Putamen (tissue), 1 donor: ENCODE measurements at regions not wholly inside any gene's neighbourhood (a gene's known extent, or its start where the extent isn't known, plus 50 kb on each side); places are given as distances from the start of the nearest gene placed in this dataset.

Experiments
- DNase-seq: peaks from one replicate; pipeline ENCODE4 v3.0.0-alpha.2; 2016; ENCODE audit warnings: low spot score

DNA sequence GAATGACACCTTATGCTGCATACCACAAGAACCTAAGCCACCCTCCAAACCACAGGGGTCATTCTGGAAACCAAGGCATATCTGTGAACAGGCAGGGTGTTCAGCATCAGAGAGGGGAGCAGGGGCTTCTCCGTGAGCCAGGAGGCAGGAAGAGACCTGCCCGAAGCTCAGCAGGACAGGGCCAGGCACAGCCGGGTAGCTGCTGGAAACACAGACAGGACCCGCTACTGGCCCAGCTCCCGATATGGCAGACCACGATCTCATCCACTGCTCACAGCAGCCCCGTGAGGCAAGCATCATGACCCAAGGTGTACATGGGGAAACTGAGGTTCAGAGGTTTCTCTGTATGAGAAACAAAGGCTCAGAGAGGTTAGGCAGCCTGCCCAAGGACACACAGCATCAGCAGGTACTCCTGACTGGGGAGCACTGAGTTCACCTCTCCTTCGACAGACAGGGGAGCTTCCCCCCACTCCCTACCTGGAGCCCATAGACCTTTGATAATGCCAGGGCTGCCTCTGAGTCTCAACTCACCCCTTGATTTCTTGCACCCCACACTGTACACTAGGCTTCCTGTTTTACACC, 317.7 kb downstream of the MATN1 start:
- DNase-seq: no peak

DNA sequence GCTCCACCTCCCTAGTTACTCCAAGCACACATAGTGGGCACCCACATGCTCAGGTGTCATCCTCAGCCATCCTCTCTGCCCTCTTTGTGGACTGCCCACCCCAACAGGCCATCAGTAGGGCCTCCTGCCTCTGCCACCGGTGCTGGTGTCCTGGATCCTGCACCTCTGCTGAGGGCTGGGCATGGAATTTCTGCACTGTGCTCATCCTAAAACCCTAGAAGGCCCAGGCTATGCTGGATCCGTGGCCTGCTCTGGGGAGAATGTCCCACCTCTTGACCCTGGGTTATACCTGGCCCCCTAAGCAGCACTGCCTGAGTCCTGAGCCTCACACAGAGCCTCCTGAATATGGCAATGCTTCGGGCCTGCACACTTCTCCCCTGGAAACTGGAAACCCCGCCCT, 318.3 kb downstream of the MATN1 start:
- no peak for DNase-seq

DNA sequence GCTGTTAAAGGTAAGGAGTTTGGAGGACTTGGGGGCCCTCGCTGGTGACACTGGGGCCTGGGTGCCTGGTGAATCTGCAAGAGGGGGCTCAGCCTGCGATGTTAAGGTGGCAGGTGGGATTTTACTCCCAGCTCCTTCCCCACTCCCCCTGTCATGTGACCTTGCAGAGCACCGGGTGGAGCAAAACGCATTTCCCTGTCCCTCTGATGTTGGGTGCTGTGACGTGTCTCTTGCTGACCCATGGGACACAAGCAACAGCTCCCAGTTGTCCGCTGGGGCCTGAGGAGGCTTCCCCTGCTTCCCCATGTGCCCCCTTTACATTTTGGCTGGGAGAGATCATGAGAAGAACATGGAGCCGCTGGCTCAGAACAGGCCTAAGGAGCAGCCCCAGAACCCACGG, 319.0 kb downstream of the MATN1 start:
- DNase-seq: no peak

DNA sequence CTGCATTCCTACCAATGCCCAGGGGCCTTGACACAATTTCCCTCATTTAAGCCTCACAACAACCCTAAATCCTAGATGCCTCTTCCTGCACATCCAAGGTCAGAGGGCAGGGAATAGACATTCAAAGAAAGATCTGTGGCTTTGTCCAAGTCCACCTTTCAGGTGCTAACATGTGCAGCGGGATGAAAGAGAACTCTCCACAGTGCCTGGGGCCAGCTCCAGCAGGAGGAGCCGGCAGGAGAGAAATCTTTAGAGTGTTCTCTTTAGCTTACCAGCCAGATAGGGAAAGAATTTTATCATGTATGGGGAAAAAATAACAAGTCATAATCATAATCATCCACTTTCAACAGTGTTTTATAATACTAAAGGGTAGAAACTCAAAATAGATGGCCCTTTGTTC, 319.7 kb downstream of the MATN1 start:
- DNase-seq: no peak

DNA sequence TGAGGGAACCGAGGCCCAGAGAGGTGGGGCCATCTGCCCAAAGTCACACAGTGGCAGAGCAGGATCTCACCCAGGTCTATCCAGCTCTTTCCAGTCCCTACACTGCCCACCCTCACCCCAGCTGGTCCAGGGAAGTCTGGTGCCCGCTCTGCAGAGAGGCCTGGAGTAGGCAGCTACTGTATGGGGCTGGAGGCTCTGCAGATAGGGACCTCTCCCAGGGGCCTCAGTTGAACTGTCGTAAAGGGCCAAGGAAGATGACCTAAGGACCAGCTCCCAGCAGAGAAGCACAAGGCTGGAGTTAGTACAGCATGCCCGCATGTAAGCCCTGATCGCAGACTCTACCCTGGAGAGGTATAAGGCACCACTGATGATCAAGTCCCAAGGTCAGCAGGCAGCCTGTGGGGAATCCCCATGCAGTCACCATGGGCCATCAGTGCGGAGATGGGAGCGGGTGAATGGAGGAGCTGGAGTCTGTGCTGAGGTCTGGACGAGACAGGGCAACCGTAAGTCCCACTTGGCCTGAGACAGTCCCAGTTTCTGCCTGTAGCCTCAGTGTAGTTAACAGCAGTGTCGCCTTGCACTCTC, 320.2 kb downstream of the MATN1 start:
- DNase-seq: no peak

DNA sequence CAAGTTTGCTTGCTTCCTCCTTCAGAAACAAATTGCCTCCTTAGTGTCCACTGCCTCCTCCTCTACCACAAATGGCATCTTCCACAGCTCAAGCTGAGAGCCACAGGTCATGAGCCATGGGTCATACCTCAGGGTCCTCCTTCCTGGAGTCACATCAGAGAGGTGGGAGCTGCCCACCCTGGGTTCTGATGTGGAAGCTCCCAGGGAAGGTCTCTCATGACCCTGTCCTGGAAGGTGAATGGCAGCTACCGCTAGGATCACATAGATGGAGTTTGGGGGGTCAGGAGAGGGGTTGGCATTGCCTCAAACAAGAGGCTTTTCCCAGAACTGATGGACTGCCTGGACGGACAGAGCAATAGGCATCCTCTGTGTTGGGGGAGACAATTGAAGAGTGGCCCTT, 321.4 kb downstream of the MATN1 start:
- DNase-seq: no peak

DNA sequence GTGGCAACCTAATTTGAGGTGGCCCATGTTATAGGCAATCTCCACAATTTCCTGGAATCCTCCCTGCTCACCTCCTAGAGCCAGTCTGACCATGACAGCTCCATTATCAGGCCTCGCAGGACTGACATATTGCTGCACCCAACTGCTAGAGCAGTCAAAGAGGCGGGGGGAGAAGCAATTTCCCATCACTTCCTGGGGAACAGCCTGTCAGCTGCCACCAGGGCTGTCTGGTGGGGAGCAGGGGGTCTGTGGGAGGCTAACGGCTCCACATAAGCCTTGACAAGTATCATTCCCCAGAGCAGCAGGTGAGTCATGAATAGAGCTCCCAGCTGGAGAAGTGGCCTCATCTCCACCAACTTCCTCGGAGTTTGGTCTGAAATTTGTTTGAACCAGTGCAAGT, 322.9 kb downstream of the MATN1 start:
- no peak for DNase-seq

DNA sequence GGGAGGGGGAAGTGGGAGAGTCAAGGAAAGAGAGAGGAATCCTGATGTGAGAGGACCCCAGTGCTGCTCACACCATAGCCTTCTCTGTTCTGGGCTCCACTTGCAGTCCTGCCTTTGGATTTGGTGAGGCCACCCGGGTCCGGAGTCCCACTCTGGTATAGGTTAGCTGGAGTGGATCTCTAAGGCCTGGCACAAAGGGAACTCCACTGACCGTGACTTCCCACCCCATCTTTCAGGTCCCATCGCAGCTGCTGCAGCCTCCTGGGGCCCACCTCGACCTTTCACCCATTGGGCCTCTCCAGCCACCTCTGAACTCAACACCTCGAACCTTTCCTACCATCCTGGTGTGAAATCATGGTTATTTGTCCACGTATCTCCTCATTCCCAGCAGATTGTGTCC, 324.4 kb downstream of the MATN1 start:
- DNase-seq: no peak

DNA sequence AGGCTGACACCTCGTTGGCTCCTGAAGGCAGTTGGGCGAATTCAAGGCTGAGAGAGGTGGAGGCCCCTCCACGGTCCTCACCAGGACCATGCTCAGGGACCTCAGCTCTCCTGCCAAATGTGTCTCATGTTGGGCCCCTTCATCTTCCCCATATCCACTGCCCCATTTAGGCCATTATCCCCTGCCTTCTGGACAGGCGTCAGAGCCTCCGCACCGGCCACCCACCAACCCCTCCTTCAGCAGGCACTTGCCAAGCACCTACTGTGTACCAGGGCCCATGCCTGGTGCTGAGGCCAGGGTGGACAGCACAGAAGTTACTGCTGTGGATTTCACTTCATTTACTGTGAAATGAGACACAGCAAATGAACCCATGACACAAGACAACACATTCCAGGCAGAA, 325.8 kb downstream of the MATN1 start:
- no peak for DNase-seq

DNA sequence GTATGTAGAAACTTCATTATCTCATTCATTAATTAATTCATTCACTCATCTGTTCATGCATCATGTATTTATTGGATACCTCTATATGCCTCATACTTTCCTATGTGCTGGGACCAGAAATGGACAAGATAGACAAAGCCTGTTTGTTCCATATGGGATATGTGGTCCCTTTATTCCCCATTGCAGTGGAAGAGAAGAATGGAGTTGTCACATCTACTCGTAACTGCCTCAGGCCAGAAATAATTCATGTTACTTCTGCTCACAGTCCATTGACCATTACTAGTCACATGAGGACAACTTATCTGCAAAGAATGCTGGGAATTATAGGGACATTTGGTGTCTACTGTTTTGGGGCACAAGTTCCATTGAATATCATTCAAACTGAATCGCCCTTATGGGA, 327.8 kb downstream of the MATN1 start:
- DNase-seq: no peak

DNA sequence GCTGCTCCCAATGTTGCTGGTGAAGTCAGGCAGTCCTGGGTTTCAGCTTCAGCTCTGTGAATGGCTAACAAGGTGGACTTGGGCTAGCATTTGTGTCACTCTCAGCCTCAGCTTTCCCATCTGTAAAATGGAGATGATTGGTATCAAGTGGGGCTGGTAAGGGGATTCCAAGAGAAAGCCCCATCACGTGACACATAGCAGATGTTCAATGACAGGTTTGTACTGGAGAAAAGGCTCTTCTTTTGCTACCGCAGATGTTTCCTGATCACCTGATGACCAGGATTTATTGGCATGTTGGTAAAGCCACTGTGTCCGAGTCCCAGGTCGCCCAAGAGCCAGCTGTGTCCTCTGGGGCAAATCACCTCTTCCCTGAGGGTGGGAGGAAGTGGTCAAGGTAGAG, 335.0 kb downstream of the MATN1 start:
- no peak for DNase-seq

DNA sequence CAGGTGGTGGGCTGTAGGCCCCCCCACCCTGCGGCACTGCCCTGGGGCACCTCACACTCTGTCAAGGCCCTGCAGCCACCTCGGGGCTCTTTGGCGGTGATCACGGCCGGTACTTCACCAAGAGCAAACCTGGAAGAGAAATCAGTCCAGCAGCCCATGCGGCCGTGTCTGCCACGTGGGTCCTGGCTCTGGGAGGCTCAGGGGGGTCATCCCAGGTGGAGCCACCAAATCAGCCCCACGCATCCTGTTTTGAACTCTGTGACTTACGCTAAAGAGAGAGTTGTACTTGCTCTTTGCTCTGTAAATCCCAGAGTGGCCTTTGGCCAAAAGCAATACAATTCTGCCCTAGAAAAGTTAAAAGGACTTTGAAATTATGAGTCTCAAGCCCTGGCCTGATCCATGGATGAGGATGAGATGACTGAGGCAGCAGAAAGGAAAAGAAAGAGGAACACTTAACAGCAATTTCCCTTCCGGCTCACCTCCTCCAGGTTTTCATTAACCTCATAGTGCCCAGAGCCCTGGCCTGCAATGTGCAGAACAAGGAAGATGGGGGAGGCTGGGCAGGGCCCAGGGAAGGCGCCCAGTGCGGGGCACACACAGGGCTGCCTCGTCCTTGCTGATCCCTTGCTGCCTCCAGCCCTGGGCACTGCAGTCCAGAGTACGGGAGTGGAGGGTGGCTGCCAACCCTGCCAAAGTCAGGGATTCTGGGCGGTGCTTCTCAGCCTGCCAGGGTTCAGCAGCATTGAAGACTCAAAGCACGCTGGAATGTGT, 337.0 kb downstream of the MATN1 start:
- no peak for DNase-seq

DNA sequence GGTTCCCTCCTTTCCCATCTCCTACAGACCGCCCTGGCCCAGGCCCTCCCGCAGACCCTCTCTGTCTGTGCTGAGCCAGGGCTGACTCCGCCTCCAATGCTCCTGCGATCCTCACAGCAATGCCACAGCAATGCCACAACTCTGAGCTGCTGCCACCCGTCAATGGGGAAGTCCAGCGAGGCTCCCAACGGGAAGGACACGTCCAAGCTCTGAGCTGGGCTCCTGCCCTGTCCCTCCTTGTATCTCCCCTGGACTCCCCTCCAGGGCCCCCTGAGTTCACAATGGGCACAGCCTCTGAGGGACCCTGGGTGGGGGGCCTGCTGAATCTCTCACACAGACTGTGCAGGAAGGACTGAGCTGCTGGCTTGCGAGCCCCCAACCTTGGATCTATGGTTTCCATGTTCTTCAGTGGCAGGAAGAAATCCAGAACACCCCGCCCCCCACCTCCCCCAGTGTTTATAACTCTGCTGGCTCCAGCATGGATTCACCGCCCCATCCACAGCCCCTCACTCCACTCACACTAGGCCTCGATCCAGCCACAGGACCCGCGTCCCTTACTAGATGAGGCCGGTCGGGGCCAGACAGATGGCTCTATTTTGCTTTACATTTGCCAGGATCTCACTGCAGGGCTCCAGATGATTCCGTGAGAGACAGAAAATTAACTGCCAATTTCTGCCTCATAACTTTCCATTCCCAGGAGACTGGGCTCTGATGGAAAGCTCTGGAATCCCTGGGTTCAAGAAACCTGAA, 338.0 kb downstream of the MATN1 start:
- no peak for DNase-seq

DNA sequence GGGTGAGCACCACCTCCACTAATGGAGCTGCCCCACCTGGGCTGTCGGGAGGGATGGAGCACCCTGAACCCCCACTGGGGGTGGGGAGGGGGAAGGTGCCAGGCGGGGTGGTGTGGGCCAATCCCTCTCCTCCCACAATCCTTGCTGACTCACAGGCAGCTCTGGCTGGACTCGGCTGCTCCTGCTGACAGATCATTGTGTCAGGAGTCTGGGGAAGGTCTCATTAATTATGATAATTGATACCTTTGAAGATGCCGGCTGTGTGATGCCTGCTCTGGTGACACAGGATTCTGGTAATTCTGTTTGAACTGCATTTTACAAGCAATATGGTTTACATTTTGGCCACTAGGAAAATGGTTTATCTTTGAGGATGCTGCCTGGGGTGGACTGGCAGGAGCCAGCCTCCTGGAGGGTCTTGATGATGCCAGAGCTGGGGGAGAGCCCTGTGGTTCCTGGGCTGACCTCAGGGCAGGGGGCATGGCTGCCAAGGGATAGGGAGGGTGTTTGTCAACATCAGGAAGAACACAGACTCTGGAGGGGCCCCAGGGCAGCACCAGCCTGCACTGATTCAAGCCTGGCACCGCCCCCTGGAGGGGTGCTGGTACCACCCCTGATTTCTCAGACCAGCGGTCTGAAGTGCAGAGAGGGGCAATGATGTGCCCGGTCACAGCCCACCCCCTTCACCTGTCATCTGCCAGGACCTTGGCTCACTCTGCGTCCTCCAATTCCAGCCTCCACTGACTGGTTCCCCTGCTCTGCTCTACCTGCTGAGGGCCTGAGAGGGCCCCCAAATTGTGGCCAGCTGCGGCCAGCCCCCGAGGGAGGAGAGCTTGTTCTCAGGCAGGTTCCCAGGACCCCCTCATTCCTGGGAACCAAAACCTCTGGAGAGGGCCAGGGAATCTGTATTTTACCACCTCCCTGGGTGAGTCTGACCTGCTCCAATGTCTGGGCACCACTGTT, 338.8 kb downstream of the MATN1 start:
- DNase-seq: no peak

DNA sequence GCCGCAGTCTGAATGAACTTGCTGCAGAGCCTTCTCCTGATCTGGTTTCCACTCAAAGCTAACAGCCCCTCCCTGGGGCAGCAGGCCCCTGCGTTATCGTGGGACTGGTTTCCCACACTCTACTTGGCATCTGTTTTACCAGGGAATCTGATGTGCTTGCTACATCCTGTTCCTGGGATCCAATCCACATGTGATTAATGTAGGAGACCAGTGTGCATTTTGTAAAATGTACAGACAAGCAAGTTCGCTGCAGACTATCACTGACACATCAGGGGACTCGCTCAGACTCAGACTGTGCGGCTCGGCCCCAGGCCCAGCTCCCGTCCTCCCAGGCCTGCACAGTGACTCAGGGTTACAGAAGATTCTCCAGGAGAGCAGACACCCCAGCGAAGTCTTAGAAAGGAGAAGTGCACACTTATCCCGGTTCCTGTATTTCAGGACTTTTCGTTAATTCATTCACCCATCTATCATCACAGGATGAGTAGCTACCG, 340.1 kb downstream of the MATN1 start:
- no peak for DNase-seq

DNA sequence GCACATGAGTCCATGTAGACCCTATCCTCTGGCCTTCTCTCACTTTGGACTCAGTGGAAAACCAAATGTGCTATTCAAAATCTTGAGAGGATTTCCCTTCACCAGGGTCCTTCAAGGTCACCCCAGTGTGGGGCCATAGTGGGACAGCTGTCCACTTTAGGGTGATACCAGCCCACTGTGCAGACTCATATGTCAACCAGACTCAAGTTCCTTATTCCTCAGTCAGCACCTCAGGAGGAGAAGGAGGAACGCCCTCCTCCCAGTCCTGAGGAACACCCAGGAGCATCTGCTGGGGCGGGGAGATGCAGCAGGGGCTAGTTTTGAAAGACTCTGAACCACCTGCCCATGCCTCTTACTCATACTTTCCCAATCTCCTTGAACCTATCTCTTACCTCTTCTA, 340.9 kb downstream of the MATN1 start:
- no peak for DNase-seq

DNA sequence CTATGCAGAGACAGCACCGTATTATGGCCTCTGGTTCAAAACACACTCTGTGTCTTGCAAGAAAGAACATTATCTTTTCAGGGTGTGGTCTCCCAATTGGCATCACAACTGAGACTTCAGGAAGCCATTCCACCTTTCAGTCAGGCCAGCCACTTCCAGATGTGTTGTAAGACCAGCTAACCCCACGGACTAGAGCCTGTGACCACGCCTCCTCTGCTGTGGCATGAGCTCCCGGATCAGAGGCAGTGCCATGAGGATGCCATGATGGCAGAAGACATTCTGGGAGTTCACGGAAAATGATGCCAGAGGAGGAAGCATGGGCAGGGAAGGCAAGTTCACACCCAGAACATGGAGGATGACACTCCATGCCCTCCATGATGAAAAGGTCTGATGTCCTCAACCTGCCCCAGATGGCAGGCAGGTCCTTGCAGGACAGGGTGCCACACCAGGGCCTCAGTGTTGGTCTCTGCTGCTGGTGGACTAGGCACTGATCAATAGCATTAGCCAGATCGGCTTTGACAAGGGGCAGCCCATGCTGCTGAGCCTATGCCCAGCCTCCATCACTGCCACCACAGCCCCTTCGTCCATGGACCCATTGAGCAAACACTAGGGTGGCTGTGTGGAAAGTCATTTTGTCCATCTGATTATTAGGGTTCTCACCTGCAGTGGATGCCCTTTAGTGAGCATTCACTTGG, 341.6 kb downstream of the MATN1 start:
- no peak for DNase-seq

DNA sequence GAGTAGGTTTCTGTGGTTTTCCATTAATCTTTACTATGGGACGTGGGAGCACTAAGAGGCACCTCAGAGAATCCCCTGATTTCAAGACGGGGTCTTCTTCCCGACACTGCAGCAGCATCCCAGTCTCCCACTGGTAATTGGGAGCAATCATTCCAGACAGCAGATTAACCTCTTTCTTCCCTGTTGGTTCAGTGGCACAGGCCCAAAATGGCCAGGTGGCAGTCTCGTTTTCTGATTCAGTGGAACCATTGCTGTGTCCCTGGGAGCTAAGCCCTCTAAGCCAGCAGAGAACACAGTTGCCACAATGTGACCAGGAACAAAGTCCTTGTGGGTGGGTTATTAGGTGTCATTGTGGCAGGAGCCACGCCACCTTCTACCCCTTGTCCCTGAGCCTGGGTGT, 342.1 kb downstream of the MATN1 start:
- DNase-seq: no peak

DNA sequence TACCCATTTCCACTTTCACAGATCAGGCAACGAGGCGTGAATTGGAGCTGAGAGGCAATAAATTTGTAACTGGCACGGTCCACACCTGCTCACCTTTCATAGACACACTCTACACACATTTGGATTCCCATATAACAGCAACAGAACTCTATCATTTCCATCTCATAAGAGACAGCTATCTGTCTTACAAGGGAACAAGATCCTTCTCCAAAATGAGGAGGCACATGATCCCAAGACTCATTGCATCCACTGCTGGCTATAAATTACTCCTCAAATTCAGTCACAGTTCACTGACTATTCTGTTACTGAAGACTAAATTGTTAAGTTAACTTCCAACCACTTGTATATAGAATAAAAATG, 342.8 kb downstream of the MATN1 start:
- DNase-seq: no peak

DNA sequence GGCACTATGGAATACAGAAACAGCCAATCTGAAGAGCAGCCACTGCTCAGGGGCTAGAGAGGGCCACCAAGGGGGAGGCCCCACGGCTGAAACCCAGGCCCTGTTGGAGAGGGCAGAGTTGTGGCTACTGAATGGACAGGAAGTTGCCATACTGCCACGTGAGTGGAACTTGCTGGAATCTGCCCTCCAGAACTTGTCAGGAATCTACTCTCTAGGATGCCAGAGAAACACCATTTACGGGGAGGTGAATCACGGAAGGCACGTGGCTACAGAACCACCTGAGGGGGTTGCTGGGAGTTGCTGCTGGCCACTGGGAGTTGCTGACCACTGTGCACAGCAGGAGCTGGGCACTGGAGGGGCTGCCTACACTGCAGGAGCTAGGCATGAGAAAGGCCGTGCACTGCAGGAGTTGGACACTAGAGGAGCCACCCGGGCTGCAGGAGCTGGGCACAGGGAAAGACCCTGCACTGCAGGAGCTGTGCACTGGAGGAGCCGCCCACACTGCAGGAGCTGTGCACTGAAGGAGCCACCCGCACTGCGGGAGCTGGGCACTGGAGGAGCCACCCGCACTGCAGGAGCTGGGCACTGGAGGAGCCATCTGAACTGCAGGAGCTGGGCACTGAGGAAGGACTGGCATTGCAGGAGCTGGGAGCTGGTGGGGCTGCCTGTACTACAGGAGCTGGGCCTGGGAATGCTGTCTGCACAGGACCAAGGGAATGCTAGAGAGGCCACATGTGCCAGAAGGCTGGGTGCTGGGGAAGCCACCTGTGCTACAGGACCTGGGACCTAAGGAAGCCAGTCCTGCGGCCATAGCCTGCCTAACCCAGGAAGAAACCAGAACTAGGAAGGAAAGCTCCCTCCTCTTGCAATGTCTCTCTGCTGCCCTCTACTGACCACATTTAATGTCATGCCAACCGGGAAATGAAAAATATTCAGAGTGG, 343.4 kb downstream of the MATN1 start:
- peak; percentile 50 for DNase-seq
